Neural crest cell (in vitro differentiated cells): ENCODE measurements at regions not wholly inside any gene's neighbourhood (a gene's known extent, or its start where the extent isn't known, plus 50 kb on each side); places are given as distances from the start of the nearest gene placed in this dataset.

ENCODE experiments used
- DNase-seq: peaks from one replicate; pipeline ENCODE4 v3.0.0; 2021; ENCODE audit warnings: low read depth, mixed read lengths, low spot score
- H3K27ac Mint-ChIP-seq: one replicate; pipeline ENCODE4 v1.8.0; 2021; ENCODE audit warnings: mild to moderate bottlenecking, mixed read lengths; ENCODE audit not compliant: unreplicated experiment
- H3K27me3 Mint-ChIP-seq: 2 replicates; pipeline ENCODE4 v1.8.0; 2021; ENCODE audit warnings: low read depth, mild to moderate bottlenecking, mixed read lengths
- H3K36me3 Mint-ChIP-seq: 2 replicates; pipeline ENCODE4 v1.8.0; 2021; ENCODE audit warnings: low read depth, mild to moderate bottlenecking, mixed read lengths
- H3K4me1 Mint-ChIP-seq: 2 replicates; pipeline ENCODE4 v1.8.0; 2021; ENCODE audit warnings: mixed read lengths
- H3K4me3 Mint-ChIP-seq: one replicate; pipeline ENCODE4 v1.8.0; 2021; ENCODE audit warnings: mild to moderate bottlenecking, mixed read lengths
- H3K9me3 Mint-ChIP-seq: 2 replicates; pipeline ENCODE4 v1.8.0; 2021; ENCODE audit warnings: mixed read lengths
- TF ChIP-seq, protein P1 (sequence below): fragments of 200-600 bp; sonication (generic); conservative IDR thresholded peaks from 2 replicates; pipeline ENCODE4 v1.5.0; 2021; ENCODE audit warnings: antibody characterized with exemption, mild to moderate bottlenecking

DNA sequence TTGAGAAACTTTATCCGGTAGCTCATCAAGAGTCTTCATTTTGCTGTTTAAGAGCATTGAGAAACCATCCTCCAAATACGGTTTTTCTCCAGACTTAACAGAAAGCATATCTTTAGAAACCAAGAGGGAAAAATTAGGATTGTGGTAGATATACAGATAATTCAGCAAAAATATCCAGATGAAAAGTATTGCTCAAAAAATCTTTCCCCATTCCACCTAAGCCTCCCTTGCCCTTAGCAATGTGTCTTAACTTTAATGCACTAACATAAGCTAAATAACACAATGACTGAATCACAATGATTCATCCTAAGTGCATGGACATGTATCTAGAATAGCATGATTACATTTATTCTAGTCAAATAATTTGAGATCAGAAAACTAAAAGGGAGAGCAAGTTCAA is 130.3 kb upstream of the TARS1 start:
- H3K9me3 Mint-ChIP-seq: peaks cover 8% of the 10 kb centered on the region
- no peaks in the 10 kb centered on the region for H3K36me3 Mint-ChIP-seq
- TF ChIP-seq, protein P1, sequence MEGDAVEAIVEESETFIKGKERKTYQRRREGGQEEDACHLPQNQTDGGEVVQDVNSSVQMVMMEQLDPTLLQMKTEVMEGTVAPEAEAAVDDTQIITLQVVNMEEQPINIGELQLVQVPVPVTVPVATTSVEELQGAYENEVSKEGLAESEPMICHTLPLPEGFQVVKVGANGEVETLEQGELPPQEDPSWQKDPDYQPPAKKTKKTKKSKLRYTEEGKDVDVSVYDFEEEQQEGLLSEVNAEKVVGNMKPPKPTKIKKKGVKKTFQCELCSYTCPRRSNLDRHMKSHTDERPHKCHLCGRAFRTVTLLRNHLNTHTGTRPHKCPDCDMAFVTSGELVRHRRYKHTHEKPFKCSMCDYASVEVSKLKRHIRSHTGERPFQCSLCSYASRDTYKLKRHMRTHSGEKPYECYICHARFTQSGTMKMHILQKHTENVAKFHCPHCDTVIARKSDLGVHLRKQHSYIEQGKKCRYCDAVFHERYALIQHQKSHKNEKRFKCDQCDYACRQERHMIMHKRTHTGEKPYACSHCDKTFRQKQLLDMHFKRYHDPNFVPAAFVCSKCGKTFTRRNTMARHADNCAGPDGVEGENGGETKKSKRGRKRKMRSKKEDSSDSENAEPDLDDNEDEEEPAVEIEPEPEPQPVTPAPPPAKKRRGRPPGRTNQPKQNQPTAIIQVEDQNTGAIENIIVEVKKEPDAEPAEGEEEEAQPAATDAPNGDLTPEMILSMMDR: no peak
- H3K27ac Mint-ChIP-seq: no peak overlapping the region
- no peak for DNase-seq
- no peak overlapping the region for H3K4me3 Mint-ChIP-seq
- H3K27me3 Mint-ChIP-seq: no peaks in the 10 kb centered on the region
- H3K4me1 Mint-ChIP-seq: peaks cover 22% of the 10 kb centered on the region

DNA sequence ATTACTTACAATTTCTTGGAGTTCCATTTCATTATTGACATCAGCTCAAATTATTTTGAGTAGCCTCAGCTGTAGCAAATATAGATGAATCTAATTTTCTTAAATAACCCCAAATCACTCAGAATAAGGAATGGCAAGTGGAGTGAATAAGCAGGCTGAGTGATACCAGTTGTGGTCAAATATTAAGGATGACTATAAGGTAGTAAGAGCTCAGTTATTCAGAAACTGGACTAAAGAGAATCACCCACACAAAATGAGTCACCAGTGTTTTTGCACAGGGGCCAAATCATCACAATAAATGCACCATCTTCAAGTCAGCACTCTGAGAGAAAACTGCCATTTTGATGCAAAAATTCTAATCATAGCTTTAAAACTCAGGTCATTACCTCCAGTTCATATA is 128.9 kb upstream of the TARS1 start:
- no peak for DNase-seq
- TF ChIP-seq, protein P1: no peak
- Mint-ChIP-seq H3K27me3 (no peaks in the 10 kb centered on the region), H3K4me1 (peaks cover 7% of the 10 kb centered on the region), H3K27ac (no peak overlapping the region), H3K9me3 (peaks cover 8% of the 10 kb centered on the region), H3K4me3 (no peak overlapping the region), H3K36me3 (no peaks in the 10 kb centered on the region)

DNA sequence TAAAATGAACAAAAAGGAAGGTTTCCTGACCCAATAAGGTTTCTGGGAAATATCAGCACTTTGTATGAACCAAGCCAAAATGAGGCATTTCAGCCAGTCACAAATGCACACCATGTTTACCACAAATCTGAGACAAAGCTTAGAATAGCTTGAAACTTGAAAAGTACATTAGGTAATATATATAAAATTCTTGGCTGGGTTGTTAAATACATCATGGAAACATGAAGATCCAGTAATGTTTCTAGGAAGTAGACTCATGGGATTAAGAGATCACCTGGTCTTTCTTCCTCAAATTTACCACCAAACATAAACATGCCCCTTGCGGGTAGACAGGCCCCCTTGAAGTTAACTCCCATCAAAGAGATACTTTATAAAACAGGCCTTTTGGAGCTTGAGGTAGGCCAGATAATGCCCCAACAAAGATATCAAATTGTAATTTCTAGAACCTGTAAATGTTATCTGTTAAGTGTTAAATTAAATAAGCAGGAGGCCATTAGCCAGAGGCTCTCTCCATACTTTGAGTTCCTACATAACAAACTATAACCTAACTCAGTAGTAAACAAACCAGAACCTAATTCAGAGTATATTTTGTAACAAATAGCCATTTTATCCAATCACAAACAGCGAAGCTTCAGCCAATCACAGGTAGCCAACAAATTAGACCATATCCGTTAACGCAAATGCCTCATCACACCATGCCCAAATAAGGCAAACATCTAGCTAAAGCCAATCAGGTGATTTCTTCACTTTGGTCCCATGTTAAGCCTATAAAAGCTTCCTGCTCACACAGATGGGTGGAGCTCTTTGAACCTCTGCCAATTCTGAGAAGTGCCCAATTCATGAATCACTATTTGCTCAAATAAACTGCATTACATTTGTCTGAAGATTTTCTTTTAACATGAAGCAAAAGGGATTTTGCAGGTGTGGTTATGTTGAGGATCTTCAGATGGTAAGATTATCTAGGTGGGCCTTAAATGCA is 127.9 kb upstream of the TARS1 start:
- Mint-ChIP-seq H3K4me1 (peaks cover 5% of the 10 kb centered on the region), H3K27me3 (no peaks in the 10 kb centered on the region), H3K9me3 (peaks cover 8% of the 10 kb centered on the region), H3K4me3 (no peak overlapping the region), H3K27ac (no peak overlapping the region), H3K36me3 (no peaks in the 10 kb centered on the region)
- TF ChIP-seq, protein P1: no peak
- no peak for DNase-seq

DNA sequence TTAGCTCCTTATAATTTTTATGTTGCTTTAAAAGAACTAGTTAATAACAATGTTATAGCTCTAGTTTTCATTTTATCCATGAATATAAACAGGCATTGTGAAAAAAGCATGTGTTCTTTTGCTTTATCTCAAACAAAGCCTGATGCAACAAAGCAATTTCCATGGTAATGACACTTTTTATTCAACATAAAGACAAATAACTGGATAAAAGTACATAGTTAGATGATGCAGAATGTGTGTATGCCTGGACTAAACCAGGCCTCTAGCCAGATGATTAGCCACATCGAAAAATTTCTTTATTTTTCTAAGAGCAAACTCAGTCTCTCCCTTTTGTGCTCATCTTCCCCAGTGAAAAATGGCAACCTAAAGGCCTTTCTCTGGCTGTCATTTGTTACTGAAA is 125.6 kb upstream of the TARS1 start:
- H3K9me3 Mint-ChIP-seq: peaks cover 8% of the 10 kb centered on the region
- no peak overlapping the region for H3K4me3 Mint-ChIP-seq
- no peaks in the 10 kb centered on the region for H3K4me1 Mint-ChIP-seq
- no peaks in the 10 kb centered on the region for H3K27me3 Mint-ChIP-seq
- no peak overlapping the region for H3K27ac Mint-ChIP-seq
- no peak for DNase-seq
- TF ChIP-seq, protein P1: no peak
- H3K36me3 Mint-ChIP-seq: no peaks in the 10 kb centered on the region

DNA sequence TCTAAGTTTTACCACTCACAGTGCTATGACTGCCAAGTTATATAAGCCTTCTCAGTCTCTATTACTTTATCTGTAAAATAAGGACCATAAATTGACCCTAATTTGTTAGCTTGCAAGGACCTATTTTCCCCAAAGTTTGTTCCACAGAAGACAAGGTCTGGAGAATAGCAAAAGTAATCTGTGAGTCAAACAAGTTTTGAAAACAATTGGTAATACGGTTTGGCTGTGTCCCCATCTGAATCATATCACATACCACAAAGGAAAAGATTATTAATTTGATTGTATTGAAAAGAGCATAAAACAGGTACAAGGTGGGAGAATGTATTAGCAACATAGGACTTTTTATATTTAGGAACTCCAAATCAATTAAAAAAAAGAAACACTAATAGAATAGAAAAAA is 124.0 kb upstream of the TARS1 start:
- no peak overlapping the region for H3K4me3 Mint-ChIP-seq
- no peaks in the 10 kb centered on the region for H3K4me1 Mint-ChIP-seq
- H3K27ac Mint-ChIP-seq: no peak overlapping the region
- TF ChIP-seq, protein P1: no peak
- peaks cover 3% of the 10 kb centered on the region for H3K9me3 Mint-ChIP-seq
- H3K27me3 Mint-ChIP-seq: no peaks in the 10 kb centered on the region
- H3K36me3 Mint-ChIP-seq: no peaks in the 10 kb centered on the region
- no peak for DNase-seq
